OCI-LY3 (cell line): ENCODE measurements at regions not wholly inside any gene's neighbourhood (a gene's known extent, or its start where the extent isn't known, plus 50 kb on each side); places are given as distances from the start of the nearest gene placed in this dataset.
"Not testable (repeated sequence)": the region's sequence is repeated elsewhere in the genome, so short reads cannot be mapped to it uniquely, and the experiment has no call there.

Experiments used
- H2AFZ ChIP-seq: fragments of 200-600, 300-600 bp; shearing (Covaris generic); 2 replicates; pipeline ENCODE4 v1.6.0; 2014; ENCODE audit warnings: antibody characterized with exemption, low read depth, low read length
- H3K27ac ChIP-seq: fragments of 200-600, 300-600 bp; sonication (generic); 2 replicates; pipeline ENCODE4 v1.5.1; 2014; ENCODE audit warnings: mild to moderate bottlenecking, low read length, moderate library complexity, mixed read lengths
- H3K27me3 ChIP-seq: fragments of 200-600, 300-600 bp; sonication (generic); 2 replicates; pipeline ENCODE4 v1.6.1; 2014; ENCODE audit warnings: low read depth, low read length, mixed read lengths
- H3K36me3 ChIP-seq: fragments of 200-600, 300-600 bp; sonication (generic); replicated peaks from 2 replicates; pipeline ENCODE3; 2014; ENCODE audit warnings: low read depth, low read length, mixed read lengths
- H3K4me1 ChIP-seq: fragments of 300-600, 200-600 bp; sonication (generic); 2 replicates; pipeline ENCODE4 v1.6.1; 2014; ENCODE audit warnings: low read length, mixed read lengths
- H3K4me2 ChIP-seq: fragments of 200-600, 300-600 bp; sonication (generic); 2 replicates; pipeline ENCODE4 v1.6.1; 2014; ENCODE audit warnings: low read length, mixed read lengths
- H3K4me3 ChIP-seq: fragments of 300-600, 200-600 bp; sonication (generic); 2 replicates; pipeline ENCODE4 v1.5.1; 2014; ENCODE audit warnings: antibody characterized with exemption, mild to moderate bottlenecking, low read length, moderate library complexity
- H3K79me2 ChIP-seq: fragments of 300-600, 200-600 bp; shearing (Covaris generic); 2 replicates; pipeline ENCODE4 v1.6.1; 2014; ENCODE audit warnings: mild to moderate bottlenecking, low read length, mixed read lengths
- H3K9ac ChIP-seq: fragments of 300-600, 200-600 bp; shearing (Covaris generic); 2 replicates; pipeline ENCODE4 v1.6.0; 2014; ENCODE audit warnings: mild to moderate bottlenecking, low read length, moderate library complexity
- H3K9me3 ChIP-seq: fragments of 200-600, 300-600 bp; shearing (Covaris generic); 2 replicates; pipeline ENCODE4 v1.6.1; 2014; ENCODE audit warnings: low read length, mixed read lengths; ENCODE audit not compliant: insufficient read depth
- H4K20me1 ChIP-seq: fragments of 200-600, 300-600 bp; sonication (generic); 2 replicates; pipeline ENCODE4 v1.6.1; 2016; ENCODE audit warnings: low read length, mixed read lengths; ENCODE audit not compliant: insufficient read depth
- CTCF ChIP-seq: fragments of 200-600, 300-600 bp; sonication (generic); IDR thresholded peaks from 2 replicates; pipeline ENCODE4 v1.5.1; 2014; ENCODE audit warnings: antibody characterized with exemption, low read length, low read depth
- EZH2phosphoT487 ChIP-seq: fragments of 200-600 bp; shearing (Covaris generic); IDR thresholded peaks from 2 replicates; pipeline ENCODE4 v1.6.1; 2018; ENCODE audit warnings: antibody characterized with exemption, mixed run types, low read depth

- Histone ChIP-seq H3K9ac (no peak overlapping the region), H3K4me3 (no peak overlapping the region), H2AFZ (no peak overlapping the region), H3K27me3 (no peaks in the 10 kb centered on the region), H3K79me2 (no peaks in the 10 kb centered on the region), H3K4me1 (no peaks in the 10 kb centered on the region), H3K36me3 (no peaks in the 10 kb centered on the region), H3K27ac (no peak overlapping the region), H4K20me1 (no peaks in the 10 kb centered on the region), H3K4me2 (no peak overlapping the region), H3K9me3 (no peaks in the 10 kb centered on the region)
- no peak for TF ChIP-seq EZH2phosphoT487
Measured at GRCh38 chr4:66014146-66014765, 344.0 kb upstream of the EPHA5 start.

- Histone ChIP-seq H3K9me3 (no peaks in the 10 kb centered on the region), H2AFZ (no peak overlapping the region), H3K27ac (no peak overlapping the region), H3K36me3 (no peaks in the 10 kb centered on the region), H3K4me1 (no peaks in the 10 kb centered on the region), H3K27me3 (no peaks in the 10 kb centered on the region), H3K4me2 (no peak overlapping the region), H3K4me3 (no peak overlapping the region), H3K9ac (no peak overlapping the region), H3K79me2 (no peaks in the 10 kb centered on the region), H4K20me1 (no peaks in the 10 kb centered on the region)
- no peak for TF ChIP-seq CTCF
- TF ChIP-seq EZH2phosphoT487 = no peak
Measured at GRCh38 chr4:66000510-66001117, 330.3 kb upstream of the EPHA5 start.

- Histone ChIP-seq H2AFZ (no peak overlapping the region), H3K4me1 (no peaks in the 10 kb centered on the region), H3K36me3 (no peaks in the 10 kb centered on the region), H3K4me2 (no peak overlapping the region), H4K20me1 (no peaks in the 10 kb centered on the region), H3K79me2 (no peaks in the 10 kb centered on the region), H3K9me3 (no peaks in the 10 kb centered on the region), H3K4me3 (no peak overlapping the region), H3K27me3 (no peaks in the 10 kb centered on the region), H3K9ac (no peak overlapping the region), H3K27ac (no peak overlapping the region)
- no peak for TF ChIP-seq EZH2phosphoT487
- no peak for TF ChIP-seq CTCF
Measured at GRCh38 chr4:65999518-65999871, 329.2 kb upstream of the EPHA5 start.

GRCh38 chr4:65998807-65999517 lies 328.7 kb upstream of the EPHA5 start:
- not testable (repeated sequence) for H3K4me2 ChIP-seq, H2AFZ ChIP-seq, H3K27me3 ChIP-seq, H3K9me3 ChIP-seq, H3K27ac ChIP-seq, H3K9ac ChIP-seq, H3K36me3 ChIP-seq, H4K20me1 ChIP-seq, H3K4me1 ChIP-seq, H3K4me3 ChIP-seq, H3K79me2 ChIP-seq

- Histone ChIP-seq H3K9me3 (no peaks in the 10 kb centered on the region), H3K27me3 (no peaks in the 10 kb centered on the region), H3K27ac (no peak overlapping the region), H2AFZ (no peak overlapping the region), H3K79me2 (no peaks in the 10 kb centered on the region), H3K9ac (no peak overlapping the region), H4K20me1 (no peaks in the 10 kb centered on the region), H3K36me3 (no peaks in the 10 kb centered on the region), H3K4me2 (no peak overlapping the region), H3K4me1 (no peaks in the 10 kb centered on the region), H3K4me3 (no peak overlapping the region)
- TF ChIP-seq CTCF (no peak), EZH2phosphoT487 (no peak)
Measured at GRCh38 chr4:65983061-65983460, 312.8 kb upstream of the EPHA5 start.
